ENCODE measurements at regions not wholly inside any gene's neighbourhood (a gene's known extent, or its start where the extent isn't known, plus 50 kb on each side); places are given as distances from the start of the nearest gene placed in this dataset.

GRCh38 chr7:138307633-138308032, 152.4 kb upstream of the TRIM24 start:
- no peak for TF ChIP-seq CTCF (IDR thresholded peaks at IDR 0.05)
- intact Hi-C loops (cut with DNase I) = no loop called here
- ATAC-seq (no peak), DNase-seq (no peak)
- H3K27me3 ChIP-seq (ENCODE audit: low read depth) = no peaks in the 10 kb centered on the region
- no peaks in the 10 kb centered on the region for H3K9me3 ChIP-seq
- no peak overlapping the region for H3K27ac ChIP-seq
- no peaks in the 10 kb centered on the region for H3K36me3 ChIP-seq
- no peak overlapping the region for H3K4me3 ChIP-seq
- no peaks in the 10 kb centered on the region for H3K4me1 ChIP-seq

- H3K27me3 ChIP-seq (ENCODE audit: low read depth) = no peaks in the 10 kb centered on the region
- no peak for ATAC-seq
- no peaks in the 10 kb centered on the region for H3K4me1 ChIP-seq
- no peaks in the 10 kb centered on the region for H3K36me3 ChIP-seq
- no peak for DNase-seq
- no peak overlapping the region for H3K4me3 ChIP-seq
- intact Hi-C loops (cut with DNase I) = no loop called here
- no peaks in the 10 kb centered on the region for H3K9me3 ChIP-seq
- no peak overlapping the region for H3K27ac ChIP-seq
- no peak for TF ChIP-seq CTCF (IDR thresholded peaks at IDR 0.05)
Observed at GRCh38 chr7:138308136-138308535, 151.9 kb upstream of the TRIM24 start.

DNA sequence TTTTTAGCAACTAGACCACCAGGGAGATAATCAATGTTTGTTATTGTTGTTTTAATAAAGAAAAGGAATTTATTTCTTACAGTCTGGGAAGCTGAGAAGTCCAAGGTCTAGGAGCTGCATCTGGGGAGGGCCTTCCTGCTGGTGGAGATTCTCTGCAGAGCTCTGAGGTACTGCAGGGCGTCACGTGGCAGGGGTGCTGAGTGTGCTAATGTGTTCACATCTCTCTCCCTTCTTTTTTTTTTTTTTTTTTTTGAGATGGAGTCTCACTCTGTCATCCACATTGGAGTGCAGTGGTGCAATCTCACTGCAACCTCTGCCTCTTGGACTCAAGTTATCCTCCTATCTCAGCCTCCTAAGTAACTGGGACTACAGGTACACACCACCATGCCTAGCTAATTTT, 150.9 kb upstream of the TRIM24 start:
- ATAC-seq (no peak), DNase-seq (no peak)
- no peak for TF ChIP-seq CTCF (IDR thresholded peaks at IDR 0.05)
- no peaks in the 10 kb centered on the region for H3K4me1 ChIP-seq
- intact Hi-C loops (cut with DNase I) = no loop called here
- no peaks in the 10 kb centered on the region for H3K27me3 ChIP-seq (ENCODE audit: low read depth)
- no peaks in the 10 kb centered on the region for H3K9me3 ChIP-seq
- H3K4me3 ChIP-seq = no peak overlapping the region
- no peak overlapping the region for H3K27ac ChIP-seq
- H3K36me3 ChIP-seq = no peaks in the 10 kb centered on the region

DNA sequence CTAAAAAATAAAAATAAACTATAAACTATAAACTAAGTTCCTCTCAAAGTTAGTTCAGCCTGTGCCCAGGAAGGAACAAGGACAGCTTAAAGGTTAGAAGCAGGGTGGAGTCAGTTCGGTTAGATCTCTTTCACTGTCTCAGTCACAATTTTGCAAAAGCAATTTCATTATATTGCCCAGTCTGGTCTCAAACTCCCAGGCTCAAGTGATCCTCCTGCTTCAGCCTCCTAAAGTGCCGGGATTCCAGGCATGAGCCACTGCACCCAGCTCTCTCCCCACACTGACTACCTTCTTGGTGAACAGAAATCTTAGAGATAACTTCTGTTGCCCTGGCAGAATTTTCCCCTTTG, 146.3 kb upstream of the TRIM24 start:
- DNase-seq (no peak), ATAC-seq (no peak)
- TF ChIP-seq CTCF (IDR thresholded peaks at IDR 0.05) = no peak
- H3K9me3 ChIP-seq = no peaks in the 10 kb centered on the region
- intact Hi-C loops (cut with DNase I) = no loop called here
- no peaks in the 10 kb centered on the region for H3K4me1 ChIP-seq
- no peak overlapping the region for H3K4me3 ChIP-seq
- no peaks in the 10 kb centered on the region for H3K36me3 ChIP-seq
- no peak overlapping the region for H3K27ac ChIP-seq
- no peaks in the 10 kb centered on the region for H3K27me3 ChIP-seq (ENCODE audit: low read depth)

GRCh38 chr7:138316421-138317043, 143.5 kb upstream of the TRIM24 start:
- no peaks in the 10 kb centered on the region for H3K4me1 ChIP-seq
- H3K27ac ChIP-seq = no peak overlapping the region
- intact Hi-C loops (cut with DNase I) = no loop called here
- ATAC-seq (no peak), DNase-seq (no peak)
- H3K27me3 ChIP-seq (ENCODE audit: low read depth) = no peaks in the 10 kb centered on the region
- no peak overlapping the region for H3K4me3 ChIP-seq
- no peaks in the 10 kb centered on the region for H3K9me3 ChIP-seq
- no peak for TF ChIP-seq CTCF (IDR thresholded peaks at IDR 0.05)
- H3K36me3 ChIP-seq = no peaks in the 10 kb centered on the region
